ENCODE measurements at regions not wholly inside any gene's neighbourhood (a gene's known extent, or its start where the extent isn't known, plus 50 kb on each side); places are given as distances from the start of the nearest gene placed in this dataset.
"Not testable (repeated sequence)": the region's sequence is repeated elsewhere in the genome, so short reads cannot be mapped to it uniquely, and the experiment has no call there.

GRCh38 chr5:158473016-158473635, 614.2 kb upstream of the CLINT1 start:
- no peak for DNase-seq

DNA sequence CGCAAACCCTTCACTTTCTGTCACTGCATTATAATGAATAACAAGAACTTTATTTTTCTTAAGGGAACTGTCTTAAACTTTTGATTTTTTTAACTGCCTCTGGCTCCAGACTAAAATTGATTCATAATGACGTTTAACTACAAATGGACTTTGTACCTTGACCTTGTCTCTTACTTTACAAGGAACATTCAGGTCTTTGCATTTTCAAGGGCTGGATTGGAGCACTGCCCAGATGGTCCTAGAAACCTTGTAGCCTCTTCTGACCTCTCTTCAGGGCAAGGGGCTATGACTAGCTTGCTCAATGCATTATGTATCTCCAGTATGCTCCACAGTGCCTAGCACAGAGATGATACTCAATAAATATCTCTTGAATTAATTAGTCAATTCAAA, 612.6 kb upstream of the CLINT1 start:
- DNase-seq, result no peak

- no peak for DNase-seq
Observed at GRCh38 chr5:158470764-158471534, 612.0 kb upstream of the CLINT1 start.

DNA sequence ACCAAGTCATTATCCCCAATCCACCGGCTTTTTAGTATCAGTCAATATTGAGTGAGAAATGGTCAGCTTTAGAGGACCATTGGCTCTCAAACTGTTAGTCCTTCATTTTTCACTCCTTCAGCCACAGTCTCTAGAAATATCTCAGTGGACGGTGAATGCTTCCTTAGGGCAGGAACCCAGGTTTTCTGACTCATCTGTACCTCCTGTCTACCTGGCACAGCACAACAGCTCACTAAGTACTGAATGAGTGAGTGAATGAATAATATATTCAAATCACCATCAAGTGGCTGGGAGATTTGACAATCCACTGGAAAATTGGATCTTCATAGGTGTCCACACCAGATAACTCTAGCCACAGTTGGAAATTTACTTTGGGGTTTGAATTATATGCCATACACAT, 609.5 kb upstream of the CLINT1 start:
- DNase-seq, result no peak

- DNase-seq, result no peak
Observed at GRCh38 chr5:158466191-158466590, 607.2 kb upstream of the CLINT1 start.

DNA sequence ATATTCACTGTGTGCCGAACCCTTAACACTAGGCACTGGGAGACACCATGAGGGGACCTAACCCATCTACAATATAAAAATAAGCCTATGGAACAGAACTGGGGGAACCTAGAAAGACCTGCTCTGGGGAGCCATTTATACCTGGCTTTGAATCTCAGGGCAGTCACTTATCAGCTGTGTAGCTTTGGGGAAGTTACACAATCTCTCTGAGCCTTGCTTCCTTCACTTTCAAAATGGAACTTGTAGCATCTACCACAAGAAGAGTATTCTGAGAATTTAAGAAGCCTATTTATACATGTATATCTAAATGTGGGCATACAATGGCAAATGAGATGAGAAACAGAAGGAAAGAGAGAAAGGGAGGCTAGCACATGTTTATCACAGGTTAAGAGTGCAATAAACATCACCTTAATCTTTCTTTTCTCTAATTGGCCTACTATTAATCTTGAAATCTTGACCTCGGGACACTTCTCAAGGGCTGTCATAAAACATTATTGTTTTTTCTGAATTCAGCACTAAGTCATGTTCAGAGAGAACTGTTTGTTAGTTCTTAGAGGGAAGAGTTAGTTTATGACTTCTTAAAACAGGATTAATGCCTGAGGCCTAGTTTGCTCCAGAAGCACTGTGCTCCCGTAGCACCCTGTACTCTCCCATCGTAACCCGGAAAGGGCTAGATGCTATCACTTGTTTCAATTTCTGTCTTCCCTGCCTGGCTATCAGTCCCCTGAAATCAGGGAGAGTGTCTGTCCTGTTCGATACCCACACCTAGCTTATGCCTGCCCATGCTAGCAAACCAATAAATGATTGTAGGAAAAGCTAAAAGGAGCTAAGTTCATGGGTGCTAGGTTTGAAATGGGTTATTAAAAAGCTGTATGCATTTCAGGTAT, 606.4 kb upstream of the CLINT1 start:
- no peak for DNase-seq

- DNase-seq, result no peak
Observed at GRCh38 chr5:158464383-158464782, 605.4 kb upstream of the CLINT1 start.

- DNase-seq, result no peak
Observed at GRCh38 chr5:158463938-158464337, 605.0 kb upstream of the CLINT1 start.

- DNase-seq, result no peak
Observed at GRCh38 chr5:158463188-158463587, 604.2 kb upstream of the CLINT1 start.

DNA sequence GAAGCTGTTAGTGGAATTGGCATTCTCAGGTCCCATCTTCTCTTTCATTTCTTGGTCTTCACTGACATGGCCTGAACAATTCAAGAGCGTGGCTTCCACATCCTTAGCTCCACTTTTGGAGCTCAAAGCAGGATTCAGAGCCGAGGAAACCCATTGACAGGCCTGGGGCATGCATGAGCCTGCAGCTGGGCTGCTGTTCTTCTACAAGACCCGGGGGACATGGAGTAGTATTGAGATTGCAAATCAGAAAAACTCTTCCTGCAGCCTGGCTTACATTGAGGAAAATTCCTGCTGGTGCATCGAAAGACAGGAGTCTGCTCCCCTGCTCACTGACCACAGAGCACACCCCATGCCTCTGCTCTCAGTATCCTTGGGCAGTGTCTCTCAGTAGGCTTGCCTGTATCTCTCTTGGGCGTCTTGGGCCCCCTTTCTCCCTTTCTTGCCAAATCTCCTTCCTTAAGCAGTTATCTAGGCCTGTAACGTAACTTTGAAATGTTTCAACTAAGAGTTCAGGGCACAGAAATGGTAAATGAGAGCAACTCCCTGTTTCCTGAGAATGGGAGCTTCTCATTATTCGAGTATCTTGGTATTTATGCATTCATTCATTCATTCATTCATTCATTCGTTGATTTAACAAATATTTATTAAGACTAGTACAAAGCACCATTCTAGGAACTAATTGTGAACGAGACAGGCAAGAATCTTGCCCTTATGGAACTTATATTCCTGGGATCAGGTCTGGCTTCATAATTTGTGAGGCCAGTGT, 603.6 kb upstream of the CLINT1 start:
- no peak for DNase-seq

GRCh38 chr5:158461240-158461854, 602.4 kb upstream of the CLINT1 start:
- DNase-seq, result no peak

DNA sequence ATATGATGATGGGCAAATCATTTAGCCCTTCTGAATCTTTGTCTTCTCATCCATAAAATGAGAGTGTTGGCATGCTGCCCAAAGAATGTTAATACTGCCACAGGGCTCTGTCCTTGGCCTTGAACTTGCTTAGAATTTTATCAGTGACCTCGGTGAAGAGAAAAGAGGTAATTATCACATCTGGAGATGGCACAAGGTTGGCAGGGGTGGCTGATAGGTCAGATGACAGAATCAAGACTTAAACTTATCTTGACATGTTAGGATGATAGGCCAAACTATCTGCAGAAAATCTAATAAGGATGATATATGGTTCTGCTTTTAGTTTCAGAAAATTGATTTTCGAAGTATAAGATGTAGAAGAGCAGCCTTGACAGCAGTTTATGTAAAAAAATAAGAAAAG, 599.1 kb upstream of the CLINT1 start:
- DNase-seq, result no peak

GRCh38 chr5:158456756-158457155, 597.8 kb upstream of the CLINT1 start:
- DNase-seq, result no peak

DNA sequence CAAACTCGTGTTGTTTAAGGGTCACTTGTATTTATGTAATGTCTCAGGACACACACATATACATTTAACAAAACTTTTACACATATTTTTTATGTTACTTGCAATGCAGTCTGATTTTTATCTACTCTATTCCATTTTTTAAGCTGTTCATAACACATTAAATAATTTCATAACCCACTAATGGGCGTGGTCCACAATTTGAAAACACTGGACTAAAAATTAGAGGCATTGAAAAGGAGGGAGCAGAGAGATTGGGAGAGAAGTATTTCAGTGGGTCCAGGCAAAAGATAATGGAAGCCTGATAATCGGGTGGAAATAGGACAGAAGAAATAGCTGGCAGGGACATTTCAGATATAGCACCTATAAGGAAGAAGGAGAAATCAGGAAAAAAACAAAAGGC, 597.3 kb upstream of the CLINT1 start:
- no peak for DNase-seq

GRCh38 chr5:158451993-158452672, 593.2 kb upstream of the CLINT1 start:
- no peak for DNase-seq

GRCh38 chr5:158451203-158451992, 592.5 kb upstream of the CLINT1 start:
- DNase-seq, result no peak

GRCh38 chr5:158450751-158451171, 591.8 kb upstream of the CLINT1 start:
- DNase-seq, result no peak

GRCh38 chr5:158446761-158447160, 587.8 kb upstream of the CLINT1 start:
- not testable (repeated sequence) for DNase-seq

DNA sequence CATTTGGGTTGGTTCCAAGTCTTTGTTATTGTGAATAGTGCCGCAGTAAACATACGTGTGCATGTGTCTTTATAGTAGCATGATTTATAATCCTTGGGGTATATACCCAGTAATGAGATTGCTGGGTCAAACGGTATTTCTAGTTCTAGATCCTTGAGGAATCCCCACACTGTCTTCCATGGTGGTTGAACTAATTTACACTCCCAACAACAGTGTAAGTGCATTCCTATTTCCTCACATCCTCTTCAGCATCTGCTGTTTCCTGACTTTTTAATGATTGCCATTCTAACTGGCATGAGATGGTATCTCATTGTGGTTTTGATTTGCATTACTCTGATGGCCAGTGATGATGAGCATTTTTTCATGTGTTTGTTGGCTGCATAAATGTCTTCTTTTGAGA, 580.3 kb upstream of the CLINT1 start:
- not testable (repeated sequence) for DNase-seq

GRCh38 chr5:158436271-158437065, 577.5 kb upstream of the CLINT1 start:
- no peak for DNase-seq

Data from NCI-H1436 treated with DMSO at 0.1 percent for 48 hours (cell line).